GM18520 (cell line): ENCODE measurements at regions not wholly inside any gene's neighbourhood (a gene's known extent, or its start where the extent isn't known, plus 50 kb on each side); places are given as distances from the start of the nearest gene placed in this dataset.

ENCODE experiments used
- ATAC-seq: cut with Tn5 transposase; IDR thresholded peaks from one replicate; pipeline ENCODE4 v1.9.1; 2021; ENCODE audit not compliant: unreplicated experiment

DNA sequence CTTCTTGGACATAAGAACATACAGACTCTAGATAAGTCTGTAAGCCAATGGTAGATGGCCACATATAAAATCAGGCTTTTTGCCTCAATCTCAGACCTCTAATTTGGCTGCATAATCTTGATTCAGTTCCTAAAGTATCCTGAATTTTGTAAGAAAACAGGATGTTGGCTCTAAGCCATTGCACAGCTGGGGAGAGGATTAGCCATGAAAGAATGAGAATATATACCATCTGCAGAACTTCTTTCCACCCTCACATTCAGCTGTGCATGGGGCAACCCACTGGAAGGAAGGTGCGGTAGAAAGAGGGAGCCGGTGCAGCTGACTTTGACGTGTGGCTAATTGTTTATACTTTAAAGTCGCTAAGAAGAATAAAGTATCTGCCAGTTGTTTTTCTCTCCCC lies 1061.6 kb upstream of the FAM98A start:
- no peak for ATAC-seq

- ATAC-seq, result peak; percentile 78
Measured at GRCh38 chr2:34656632-34657031, 1057.5 kb upstream of the FAM98A start.

GRCh38 chr2:34652636-34653035 lies 1053.5 kb upstream of the FAM98A start:
- no peak for ATAC-seq

DNA sequence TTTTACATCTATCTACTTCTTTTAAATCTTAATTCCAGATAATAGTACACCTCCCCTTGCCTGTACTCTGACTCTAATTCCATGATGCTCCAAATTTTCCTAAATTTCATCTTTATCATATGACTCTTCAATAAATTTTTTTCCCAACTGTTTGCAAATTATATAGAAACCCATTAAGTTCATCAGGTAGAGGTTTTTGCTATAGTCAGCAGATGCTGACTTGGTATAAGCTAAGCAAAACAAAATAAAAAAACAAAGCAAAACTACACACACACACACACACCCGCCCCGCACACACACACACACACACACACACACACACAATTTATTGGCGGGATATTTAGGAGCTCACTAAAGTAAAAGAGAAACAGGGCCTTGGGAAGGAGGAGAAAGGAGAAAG lies 1047.8 kb upstream of the FAM98A start:
- no peak for ATAC-seq

- no peak for ATAC-seq
Measured at GRCh38 chr2:34632327-34632726, 1033.2 kb upstream of the FAM98A start.

GRCh38 chr2:34627003-34627402 lies 1027.9 kb upstream of the FAM98A start:
- no peak for ATAC-seq

DNA sequence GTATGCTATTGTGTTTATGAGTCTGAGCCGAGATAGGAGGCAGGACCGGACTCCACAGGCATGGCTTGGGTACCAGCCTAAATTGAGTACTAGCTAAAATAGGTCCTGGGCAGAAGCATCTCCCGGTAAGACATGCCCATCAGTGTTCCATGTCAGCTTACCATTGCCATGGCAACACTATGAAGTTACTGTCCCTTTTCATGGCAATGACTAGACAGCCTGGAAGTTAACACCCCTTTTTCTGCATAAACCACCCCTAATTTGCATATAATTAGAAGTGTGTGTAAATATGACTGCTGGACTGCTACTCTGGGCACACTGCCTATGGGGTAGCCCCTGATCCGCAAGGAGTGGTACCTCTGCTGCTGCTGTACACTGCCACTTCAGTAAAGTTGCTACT lies 1005.1 kb upstream of the FAM98A start:
- ATAC-seq, result no peak

GRCh38 chr2:34602262-34602661 lies 1003.2 kb upstream of the FAM98A start:
- no peak for ATAC-seq

- ATAC-seq, result no peak
Measured at GRCh38 chr2:34601561-34601960, 1002.5 kb upstream of the FAM98A start.

GRCh38 chr2:34578641-34579040 lies 979.5 kb upstream of the FAM98A start:
- no peak for ATAC-seq

DNA sequence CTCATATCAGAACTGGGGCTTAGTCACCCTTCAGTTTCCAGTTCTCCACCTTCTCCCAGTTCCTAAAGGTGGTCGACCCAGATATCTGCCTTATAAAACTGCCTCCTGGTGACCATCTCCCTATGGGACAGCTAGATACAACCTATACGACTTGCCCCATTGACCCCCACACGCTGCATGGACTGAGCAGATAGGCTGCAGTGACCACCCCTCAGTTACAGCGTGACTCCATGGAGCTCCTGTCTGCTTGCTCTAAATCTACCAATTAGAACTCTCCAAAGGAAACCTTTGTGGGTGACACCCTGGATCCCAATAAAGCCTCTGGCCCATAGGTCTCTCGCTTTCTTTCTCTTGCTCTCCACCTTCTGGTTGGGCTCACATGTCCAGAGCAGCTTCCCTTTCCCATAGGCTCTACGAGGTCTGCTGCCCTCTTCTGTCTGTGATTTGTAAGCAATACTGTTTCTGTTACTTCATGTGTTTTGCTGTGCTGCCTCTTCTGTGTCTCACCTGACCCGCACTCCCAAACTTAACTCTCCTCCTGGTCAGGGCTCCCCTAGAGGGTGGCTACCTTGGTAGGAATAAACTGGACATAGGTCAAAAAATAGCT lies 971.3 kb upstream of the FAM98A start:
- no peak for ATAC-seq

GRCh38 chr2:34567128-34567527 lies 968.0 kb upstream of the FAM98A start:
- no peak for ATAC-seq

GRCh38 chr2:34552337-34552736 lies 953.2 kb upstream of the FAM98A start:
- ATAC-seq, result no peak

GRCh38 chr2:34549710-34550345 lies 950.7 kb upstream of the FAM98A start:
- no peak for ATAC-seq

DNA sequence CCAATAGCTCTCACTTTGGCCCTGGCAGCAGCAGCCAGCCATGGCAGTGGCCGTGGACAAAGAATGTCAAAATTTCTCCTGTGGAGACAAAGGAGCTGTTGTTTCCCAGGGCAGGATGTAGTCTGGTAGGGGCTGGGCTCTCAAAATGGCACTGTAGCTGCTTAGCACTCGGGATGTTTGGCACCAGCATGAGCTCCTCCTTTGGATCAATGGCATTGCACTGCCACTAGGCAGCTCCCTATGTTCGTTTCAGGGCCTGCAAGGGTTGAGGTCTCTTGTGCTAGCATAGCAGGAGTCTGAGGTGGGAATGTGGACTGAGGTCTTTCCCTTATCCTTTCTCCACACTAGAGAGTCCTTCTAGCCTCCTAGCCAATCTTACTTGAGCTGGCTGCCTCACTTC lies 948.8 kb upstream of the FAM98A start:
- ATAC-seq, result no peak

DNA sequence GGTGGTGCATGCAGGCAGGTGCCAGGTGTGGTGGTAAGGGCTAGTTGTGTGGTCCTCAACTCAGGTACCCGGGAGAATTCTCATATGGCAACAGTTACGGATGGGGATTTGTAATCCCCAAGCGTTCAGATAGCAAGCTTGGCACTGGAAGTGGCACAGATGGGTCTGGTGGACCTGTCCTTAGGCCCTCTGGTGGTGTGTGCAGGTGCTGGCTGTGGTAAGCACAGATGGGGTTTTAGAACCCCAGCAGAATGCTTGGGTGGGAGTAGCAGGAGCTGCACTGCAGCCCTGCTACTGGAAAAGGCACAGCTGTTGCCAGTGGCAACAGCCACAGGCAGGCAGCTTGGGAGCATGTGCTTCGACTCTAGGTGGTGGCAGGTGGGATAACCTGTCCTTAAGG lies 948.2 kb upstream of the FAM98A start:
- ATAC-seq, result no peak

DNA sequence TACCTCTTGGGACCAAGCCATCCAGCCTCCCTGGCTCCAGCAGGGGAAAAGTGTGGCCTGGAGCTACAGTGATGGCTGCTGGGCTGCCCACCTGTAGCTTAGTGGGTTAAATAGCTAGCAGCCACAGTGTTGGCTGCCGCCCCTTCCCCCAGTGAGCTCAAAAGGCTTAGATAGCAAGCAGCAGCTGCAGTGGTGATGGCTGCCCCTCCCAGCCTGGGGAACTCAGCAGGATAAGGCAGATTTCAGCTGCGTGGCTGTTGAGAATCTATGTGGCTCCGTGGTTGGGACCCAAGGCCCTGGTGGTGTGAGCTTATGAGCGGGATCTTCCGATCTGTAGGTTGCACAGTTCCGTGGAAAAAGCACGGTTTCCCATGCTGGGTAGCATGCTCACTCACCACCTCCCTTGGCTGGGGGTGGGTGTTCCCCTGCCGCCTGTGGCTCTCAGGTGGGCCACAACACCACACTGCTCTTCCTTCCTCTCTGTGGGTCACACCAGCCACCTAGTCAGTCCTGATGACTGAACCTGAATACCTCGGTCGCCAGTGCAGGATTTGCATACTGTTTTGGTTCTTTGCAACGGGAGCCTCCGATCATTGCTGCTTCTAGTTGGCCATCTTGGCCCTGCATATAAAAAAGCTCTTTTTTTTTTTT lies 946.5 kb upstream of the FAM98A start:
- no peak for ATAC-seq

DNA sequence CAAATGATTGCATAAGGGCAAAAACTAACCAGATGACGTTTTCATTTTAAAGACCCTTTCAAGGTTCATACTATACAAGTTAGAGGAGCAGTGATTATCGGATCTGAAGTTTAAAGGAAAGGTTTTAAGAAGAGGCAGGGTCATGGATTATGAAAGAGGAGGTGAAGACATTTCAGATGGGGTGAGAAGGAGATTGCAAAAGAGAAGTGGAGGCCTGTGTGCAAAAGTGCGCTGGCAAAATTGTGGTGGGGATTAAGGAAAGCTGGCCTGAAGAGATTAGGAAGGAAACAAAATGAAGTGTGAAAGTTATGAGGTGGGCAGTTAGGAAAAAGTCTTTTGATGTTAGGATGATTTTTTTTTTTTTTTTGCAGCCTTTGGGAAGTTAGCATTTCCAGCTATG lies 935.7 kb upstream of the FAM98A start:
- no peak for ATAC-seq

DNA sequence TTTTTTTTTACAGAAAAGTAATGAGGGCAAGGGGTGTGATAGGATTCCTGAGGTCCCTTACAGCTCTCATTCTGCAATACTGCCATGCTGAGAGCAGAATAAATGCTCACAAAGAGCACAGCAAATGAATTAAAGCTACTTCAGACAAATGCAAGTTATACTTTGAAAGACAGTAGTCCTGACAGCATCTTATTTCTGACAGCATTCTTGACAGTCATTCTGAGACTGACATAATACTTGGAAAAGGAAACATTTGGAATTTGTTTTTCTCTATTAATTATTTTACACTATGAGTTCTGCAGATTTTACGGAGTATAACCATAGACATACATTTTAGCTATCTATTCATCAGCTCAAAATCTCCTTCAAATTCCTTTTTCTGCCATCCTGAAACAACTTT lies 935.2 kb upstream of the FAM98A start:
- ATAC-seq, result no peak

- ATAC-seq, result no peak
Measured at GRCh38 chr2:34533585-34534183, 934.6 kb upstream of the FAM98A start.

DNA sequence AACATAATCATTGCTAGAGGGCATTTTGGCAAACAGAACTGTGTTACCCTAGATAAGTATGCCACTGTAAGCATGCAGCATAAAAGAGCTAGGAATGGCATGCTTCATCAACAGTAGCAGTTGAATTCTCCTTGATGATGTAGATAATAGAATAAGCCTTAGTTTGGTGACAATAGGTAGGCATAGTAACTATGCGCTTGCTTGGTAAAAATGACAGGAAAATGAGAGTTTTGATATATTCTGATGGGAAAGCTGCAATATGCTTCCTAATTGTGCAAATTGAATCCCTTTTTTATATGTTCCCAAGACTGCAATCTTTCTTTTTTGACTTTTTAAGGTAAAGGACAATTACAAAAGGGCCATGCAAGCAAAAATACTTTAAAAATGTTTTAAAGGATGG lies 930.9 kb upstream of the FAM98A start:
- ATAC-seq, result no peak

DNA sequence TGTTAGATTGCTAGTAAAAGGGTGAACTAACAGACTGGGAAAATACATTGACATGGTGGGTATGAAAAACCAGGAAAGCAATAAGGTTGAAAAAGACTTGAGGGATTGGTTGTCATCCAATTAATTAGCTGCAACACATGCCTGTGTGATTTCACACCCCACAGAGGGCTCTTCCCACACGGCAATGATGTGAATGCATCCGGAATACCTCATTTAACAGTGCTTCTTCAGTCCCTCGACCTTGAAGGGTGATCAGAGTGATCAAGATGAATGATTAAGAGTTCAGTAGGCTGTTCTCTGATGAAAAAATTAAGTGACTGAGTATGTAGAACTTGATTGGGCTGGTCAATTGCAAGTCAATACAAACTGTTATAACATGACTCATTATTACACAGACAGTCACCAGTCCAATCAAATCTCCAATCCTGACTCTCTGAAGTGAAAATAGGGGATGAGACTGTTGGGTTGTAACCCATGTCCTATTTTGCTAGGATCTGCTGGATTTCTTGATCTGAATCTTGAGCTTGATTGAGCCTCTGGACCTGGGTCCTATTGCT lies 924.9 kb upstream of the FAM98A start:
- ATAC-seq, result no peak
